DND-41 (cell line): ENCODE measurements at regions not wholly inside any gene's neighbourhood (a gene's known extent, or its start where the extent isn't known, plus 50 kb on each side); places are given as distances from the start of the nearest gene placed in this dataset.
A peak's percentile ranks its signal among the peaks of the same experiment; 100 is the strongest.

ENCODE experiments used
- ATAC-seq: fragments of 200-7000 bp; cut with Tn5 transposase; 3 replicates; pipeline ENCODE4 v1.9.1; 2021; ENCODE audit warnings: low read depth; ENCODE audit not compliant: insufficient read depth
- DNase-seq: peaks from one replicate; pipeline ENCODE4 v3.0.0-alpha.2; 2020
- H2AFZ ChIP-seq: 2 replicates; pipeline ENCODE4 v1.6.0; 2012; ENCODE audit warnings: low read depth, low read length
- H3K27ac ChIP-seq: 2 replicates; pipeline ENCODE4 v1.5.1; 2012; ENCODE audit warnings: low read length, inconsistent platforms
- H3K27me3 ChIP-seq: fragments of 200-600 bp; sonication (generic); 2 replicates; pipeline ENCODE4 v1.6.0; 2012; ENCODE audit warnings: low read length, mild to moderate bottlenecking, inconsistent platforms; ENCODE audit not compliant: insufficient read depth, poor library complexity
- H3K36me3 ChIP-seq: 2 replicates; pipeline ENCODE4 v1.5.1; 2012; ENCODE audit warnings: low read length, inconsistent platforms; ENCODE audit not compliant: insufficient read depth
- H3K4me1 ChIP-seq: 2 replicates; pipeline ENCODE4 v1.5.1; 2012; ENCODE audit warnings: mild to moderate bottlenecking, low read length; ENCODE audit not compliant: insufficient read depth
- H3K4me2 ChIP-seq: 2 replicates; pipeline ENCODE4 v1.6.0; 2012; ENCODE audit warnings: mild to moderate bottlenecking, moderate library complexity, low read length, inconsistent platforms; ENCODE audit not compliant: insufficient read depth
- H3K4me3 ChIP-seq, 2 experiments: fragments of 200-600 bp in 1 of 2; shearing (Covaris generic) in 1 of 2; 2 replicates each; pipeline ENCODE4 v1.5.1; 2012 to 2016; ENCODE audit warnings: inconsistent platforms in 2 of 2, low read length in 2 of 2, mild to moderate bottlenecking in 2 of 2, low read depth in 1 of 2, moderate library complexity in 1 of 2
- H3K79me2 ChIP-seq: 2 replicates; pipeline ENCODE4 v1.6.0; 2012; ENCODE audit warnings: low read length, inconsistent platforms; ENCODE audit not compliant: insufficient read depth
- H3K9ac ChIP-seq: 2 replicates; pipeline ENCODE4 v1.6.0; 2012; ENCODE audit warnings: low read depth, mild to moderate bottlenecking, inconsistent platforms, low read length, moderate library complexity
- H3K9me3 ChIP-seq: 2 replicates; pipeline ENCODE4 v1.5.1; 2012; ENCODE audit warnings: low read length, moderate library complexity, mild to moderate bottlenecking, inconsistent platforms; ENCODE audit not compliant: insufficient read depth, severe bottlenecking
- H4K20me1 ChIP-seq: 2 replicates; pipeline ENCODE4 v1.6.0; 2012; ENCODE audit warnings: low read length; ENCODE audit not compliant: insufficient read depth
- CTCF ChIP-seq: IDR thresholded peaks from 2 replicates; pipeline ENCODE4 v1.5.1; 2012; ENCODE audit warnings: borderline replicate concordance, low read length, moderate library complexity, mild to moderate bottlenecking; ENCODE audit not compliant: poor library complexity, severe bottlenecking; ENCODE audit errors: extremely low read depth
- EZH2 ChIP-seq: IDR thresholded peaks from 3 replicates; pipeline ENCODE4 v1.6.1; 2012; ENCODE audit warnings: borderline replicate concordance, low read depth, mild to moderate bottlenecking, moderate library complexity, low read length, inconsistent platforms; ENCODE audit not compliant: severe bottlenecking

DNA sequence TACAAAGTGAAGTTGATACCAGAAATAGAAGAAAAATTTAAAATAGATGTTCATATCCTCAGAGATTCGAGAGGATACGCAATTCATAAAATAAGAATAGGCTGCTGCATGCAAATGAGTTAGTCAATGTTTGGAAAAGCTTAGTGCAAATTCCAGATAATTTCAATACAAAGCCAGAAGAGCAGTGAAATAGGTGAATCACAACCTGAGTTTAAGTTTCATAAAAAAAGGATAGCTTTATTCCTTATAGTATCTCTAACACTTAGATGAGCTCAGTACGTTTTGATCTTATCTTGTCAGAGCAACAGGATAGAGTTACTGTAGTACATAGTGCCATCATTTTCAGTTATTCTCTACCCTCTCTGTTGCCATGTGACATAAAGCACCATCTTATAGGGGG, 653.4 kb upstream of the ZNF608 start:
- no peak overlapping the region for H3K4me3 ChIP-seq
- H3K79me2 ChIP-seq = no peaks in the 10 kb centered on the region
- no peak overlapping the region for H3K4me2 ChIP-seq
- ATAC-seq (no peak), DNase-seq (no peak)
- no peaks in the 10 kb centered on the region for H3K9me3 ChIP-seq
- no peaks in the 10 kb centered on the region for H4K20me1 ChIP-seq
- H3K9ac ChIP-seq = no peak overlapping the region
- H2AFZ ChIP-seq = 0 out of 2 replicates have a peak overlapping the region, but pooled peaks have one; percentile 25
- H3K4me1 ChIP-seq = no peaks in the 10 kb centered on the region
- TF ChIP-seq EZH2 (no peak), CTCF (no peak)
- H3K27ac ChIP-seq = no peak overlapping the region
- H3K36me3 ChIP-seq = no peaks in the 10 kb centered on the region
- no peaks in the 10 kb centered on the region for H3K27me3 ChIP-seq

GRCh38 chr5:125401724-125402622, 655.5 kb upstream of the ZNF608 start:
- H3K4me3 ChIP-seq = no peak overlapping the region
- H3K27ac ChIP-seq = no peak overlapping the region
- no peaks in the 10 kb centered on the region for H4K20me1 ChIP-seq
- H2AFZ ChIP-seq = no peak overlapping the region
- H3K36me3 ChIP-seq = no peaks in the 10 kb centered on the region
- H3K4me1 ChIP-seq = no peaks in the 10 kb centered on the region
- no peaks in the 10 kb centered on the region for H3K79me2 ChIP-seq
- H3K9me3 ChIP-seq = no peaks in the 10 kb centered on the region
- DNase-seq = no peak
- H3K4me2 ChIP-seq = no peak overlapping the region
- TF ChIP-seq CTCF = no peak
- TF ChIP-seq EZH2 = no peak
- no peaks in the 10 kb centered on the region for H3K27me3 ChIP-seq
- no peak overlapping the region for H3K9ac ChIP-seq
- no peak for ATAC-seq

DNA sequence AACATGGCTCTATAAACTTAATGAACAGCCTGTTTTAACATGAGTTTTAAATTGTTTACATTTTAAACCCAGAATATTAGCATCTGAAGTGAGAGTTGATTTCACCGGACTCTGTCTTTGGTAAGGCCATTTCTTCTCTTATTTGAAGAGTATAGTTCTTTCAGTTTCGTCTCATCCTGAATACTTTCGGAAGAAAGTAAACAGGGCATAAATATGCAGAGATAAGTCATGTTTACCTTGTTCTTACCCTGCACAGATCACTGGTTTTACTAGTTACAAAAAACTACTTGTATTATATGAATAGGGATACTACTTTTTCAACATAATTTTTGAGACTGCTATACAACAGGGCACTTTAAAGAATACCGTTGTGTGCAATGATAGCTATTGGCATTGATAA, 656.3 kb upstream of the ZNF608 start:
- no peaks in the 10 kb centered on the region for H3K79me2 ChIP-seq
- H3K27ac ChIP-seq = no peak overlapping the region
- TF ChIP-seq CTCF (no peak), EZH2 (no peak)
- DNase-seq = no peak
- H3K36me3 ChIP-seq = no peaks in the 10 kb centered on the region
- no peak for ATAC-seq
- no peaks in the 10 kb centered on the region for H3K9me3 ChIP-seq
- no peaks in the 10 kb centered on the region for H4K20me1 ChIP-seq
- no peaks in the 10 kb centered on the region for H3K27me3 ChIP-seq
- no peak overlapping the region for H3K4me3 ChIP-seq
- no peak overlapping the region for H2AFZ ChIP-seq
- no peak overlapping the region for H3K4me2 ChIP-seq
- no peak overlapping the region for H3K9ac ChIP-seq
- no peaks in the 10 kb centered on the region for H3K4me1 ChIP-seq
